K562 (cell line): ENCODE measurements at regions not wholly inside any gene's neighbourhood (a gene's known extent, or its start where the extent isn't known, plus 50 kb on each side); places are given as distances from the start of the nearest gene placed in this dataset.
"Not testable (repeated sequence)": the region's sequence is repeated elsewhere in the genome, so short reads cannot be mapped to it uniquely, and the experiment has no call there.

Experiments
- ATAC-seq: fragments of 200-7000 bp; cut with Tn5 transposase; 3 replicates; pipeline ENCODE4 v1.9.1; 2020; ENCODE audit warnings: moderate library complexity
- BruUV-seq: library from RNA; stranded (reverse); fragments of 400-500 nt; replicated peaks from 2 replicates; lab custom pipeline; 2021; lab: Mats Ljungman, UMichigan
- CTCF ChIA-PET: fragments of 300-600 bp; formaldehyde crosslinking; extraction: SDS; loops from one replicate; lab custom pipeline; 2021; ENCODE audit warnings: low intra/inter-chr PET ratio; lab: Yijun Ruan, JAX
- POLR2A ChIA-PET: fragments of 300-600, 350-650 bp; sonication (Branson Sonifier 250); formaldehyde crosslinking; extraction: SDS; loops from one replicate; lab custom pipeline; 2021; ENCODE audit warnings: antibody characterized with exemption, inconsistent platforms; lab: Yijun Ruan, JAX
- DNase-seq, 4 experiments: peaks; one replicate each; pipeline versions ENCODE4 v3.0.0 to v3.0.0-alpha.2; 2011 to 2018; ENCODE audit warnings: low spot score in 3 of 4, mixed read lengths in 3 of 4; ENCODE audit errors: extremely low read depth in 1 of 4
- FAIRE-seq: peaks from 2 replicates; lab custom pipeline; 2011; peaks lifted over from hg19 to GRCh38; lab: Jason Lieb, UNC
- H2AFZ ChIP-seq: 2 replicates; pipeline ENCODE4 v1.6.0; 2011; ENCODE audit warnings: low read depth, low read length, control low read depth, inconsistent platforms
- H3K27ac ChIP-seq: fragments of 200-600 bp; 3 replicates; pipeline ENCODE4 v1.8.0; 2011; ENCODE audit warnings: low read depth, mild to moderate bottlenecking, control low read depth, inconsistent platforms, low read length, moderate library complexity, mixed read lengths; ENCODE audit errors: extremely low read depth
- H3K27me3 ChIP-seq, 2 experiments: fragments of 300-600 bp in 1 of 2; 2 replicates in 1 of 2; 3 replicates in 1 of 2; pipeline versions ENCODE4 v1.6.0 to v1.8.0; 2011; ENCODE audit warnings: inconsistent platforms in 2 of 2, low read length in 2 of 2, mild to moderate bottlenecking in 1 of 2, mixed read lengths in 1 of 2, moderate library complexity in 1 of 2; ENCODE audit not compliant: control insufficient read depth in 2 of 2, insufficient read depth in 2 of 2
- H3K36me3 ChIP-seq: fragments of 300-600 bp; 3 replicates; pipeline ENCODE4 v1.8.0; 2011; ENCODE audit warnings: mild to moderate bottlenecking, low read length, inconsistent platforms; ENCODE audit not compliant: control insufficient read depth, insufficient read depth
- H3K4me1 ChIP-seq, 2 experiments: fragments of 200-600 bp in 1 of 2; replicated peaks in 1 of 2; 2 replicates in 1 of 2; 3 replicates in 1 of 2; pipeline versions ENCODE4 v1.5.1 to v1.8.0; 2011; ENCODE audit warnings: inconsistent platforms in 2 of 2, low read length in 2 of 2, mild to moderate bottlenecking in 1 of 2, mixed read lengths in 1 of 2, moderate library complexity in 1 of 2; ENCODE audit not compliant: control insufficient read depth in 2 of 2, insufficient read depth in 2 of 2
- H3K4me2 ChIP-seq: 2 replicates; pipeline ENCODE4 v1.6.1; 2011; ENCODE audit warnings: low read length, control low read depth, inconsistent platforms, mixed read lengths; ENCODE audit not compliant: insufficient read depth
- H3K4me3 ChIP-seq: fragments of 200-600 bp; sonication (generic), shearing (Covaris generic); 2 replicates; pipeline ENCODE4 v1.5.1; 2016; ENCODE audit warnings: control low read depth, inconsistent platforms
- H3K79me2 ChIP-seq: fragments of 200-600 bp; 3 replicates; pipeline ENCODE4 v1.8.0; 2011; ENCODE audit warnings: low read length, inconsistent platforms; ENCODE audit not compliant: control insufficient read depth, insufficient read depth
- H3K9ac ChIP-seq, 2 experiments: 2 replicates each; pipeline versions ENCODE4 v1.6.0 to v1.6.1; 2011; ENCODE audit warnings: low read depth in 2 of 2, low read length in 2 of 2, control low read depth in 1 of 2, inconsistent platforms in 1 of 2, mild to moderate bottlenecking in 1 of 2, mixed read lengths in 1 of 2; ENCODE audit not compliant: insufficient read depth in 1 of 2
- H3K9me1 ChIP-seq: one replicate; pipeline ENCODE4 v1.6.0; 2011; ENCODE audit warnings: inconsistent platforms, mild to moderate bottlenecking, low read length, moderate library complexity; ENCODE audit not compliant: control insufficient read depth, insufficient read depth
- H3K9me3 ChIP-seq: replicated peaks from 2 replicates; pipeline ENCODE4 v1.5.1; 2011; ENCODE audit warnings: low read depth, low read length, inconsistent platforms; ENCODE audit not compliant: control insufficient read depth, insufficient read depth
- H4K20me1 ChIP-seq: replicated peaks from 2 replicates; pipeline ENCODE4 v1.6.1; 2011; ENCODE audit warnings: low read length, inconsistent platforms, mixed read lengths; ENCODE audit not compliant: control insufficient read depth, insufficient read depth
- WGBS: fragments of 100-300 bp; shearing (Covaris generic); methylation state at CpG from one replicate; pipeline ENCODE4 v1.1.6; 2016; ENCODE audit warnings: low coverage, mixed read lengths; ENCODE audit not compliant: insufficient coverage; ENCODE audit errors: missing lambda C conversion rate; 5-methylcytosine and 5-hydroxymethylcytosine counted together
- in situ Hi-C: fragments of 300-500 bp; cut with MboI; formaldehyde crosslinking; loops from 4 replicates; pipeline ENCODE4 v1.15.0; 2018; ENCODE audit warnings: inconsistent platforms, mixed read lengths
- intact Hi-C: fragments of 100-400 bp; cut with micrococcal nuclease; formaldehyde crosslinking; loops from 2 replicates; pipeline ENCODE4 v1.14.2; 2022
- small RNA-seq: library from RNA; depleted of rRNA; stranded (forward); fragments of <200 nt; gene quantifications from one replicate; pipeline ENCODE3, GENCODE V24; 2014

DNA sequence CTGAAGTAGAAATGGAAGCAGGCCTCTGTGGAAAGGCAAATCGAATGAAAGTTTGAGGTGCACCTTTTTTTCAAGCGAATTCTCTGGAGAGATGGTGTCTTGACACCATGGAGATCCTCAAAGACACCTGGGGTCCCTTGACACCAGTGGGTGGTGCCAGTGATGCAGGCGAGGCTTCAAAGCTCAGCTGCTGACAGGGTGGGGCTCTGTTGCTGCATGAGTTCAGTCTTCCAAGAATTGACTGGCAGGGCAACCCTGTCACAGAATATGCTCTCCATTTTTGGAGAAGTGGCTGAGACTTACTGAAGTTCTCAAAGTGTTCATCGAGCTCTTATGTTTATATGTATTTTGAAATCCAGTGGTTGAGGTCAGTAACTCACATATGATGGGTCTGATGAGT is 1741.6 kb downstream of the SPATA31A7 start:
- H3K9me1 ChIP-seq, BruUV-seq, FAIRE-seq, H3K27ac ChIP-seq, H3K4me2 ChIP-seq, H3K9me3 ChIP-seq, H3K36me3 ChIP-seq, ATAC-seq, DNase-seq, in situ Hi-C loops, H3K4me1 ChIP-seq, CTCF ChIA-PET, H2AFZ ChIP-seq, POLR2A ChIA-PET, intact Hi-C loops, H3K4me3 ChIP-seq, H3K27me3 ChIP-seq, H4K20me1 ChIP-seq, H3K79me2 ChIP-seq, H3K9ac ChIP-seq: not testable (repeated sequence)
- no CpG with 5 or more reads among the region's 4 CpGs for WGBS

DNA sequence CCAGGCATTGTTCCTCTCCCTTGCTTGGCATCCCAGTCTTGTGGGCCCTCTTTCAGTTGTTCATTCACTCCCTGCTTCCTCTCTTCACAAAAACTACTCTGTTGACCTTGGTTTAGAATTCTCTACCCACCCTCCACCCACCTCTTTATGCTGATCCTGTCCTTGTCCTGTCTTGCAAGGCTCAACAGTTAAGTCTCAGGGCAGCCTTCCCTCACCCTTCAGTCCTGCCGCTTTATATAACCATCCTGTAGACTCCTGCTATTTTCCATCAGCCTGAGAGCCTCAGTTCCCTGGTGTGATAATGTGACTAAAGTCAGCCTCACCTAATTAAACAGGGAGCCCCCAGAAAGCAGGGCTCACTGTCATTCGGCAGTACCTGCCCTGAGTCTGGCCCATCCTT is 1763.0 kb downstream of the SPATA31A7 start:
- intact Hi-C loops, H3K4me3 ChIP-seq, CTCF ChIA-PET, H3K27me3 ChIP-seq, H3K36me3 ChIP-seq, H2AFZ ChIP-seq, in situ Hi-C loops, BruUV-seq, DNase-seq, ATAC-seq, H3K27ac ChIP-seq, POLR2A ChIA-PET, H3K4me2 ChIP-seq, H4K20me1 ChIP-seq, H3K9me3 ChIP-seq, H3K9ac ChIP-seq, FAIRE-seq, H3K79me2 ChIP-seq, H3K4me1 ChIP-seq, H3K9me1 ChIP-seq: not testable (repeated sequence)
- WGBS: no CpG with 5 or more reads among the region's 2 CpGs

Small RNA genes lying in the stretch of these regions (small RNA-seq; reads per million reads assigned to genes)
- 1.9 reads per million, percentile 80 among the genes with 10 or more reads in this experiment for gene RNA5SP283
